ENCODE measurements at regions not wholly inside any gene's neighbourhood (a gene's known extent, or its start where the extent isn't known, plus 50 kb on each side); places are given as distances from the start of the nearest gene placed in this dataset.

DNA sequence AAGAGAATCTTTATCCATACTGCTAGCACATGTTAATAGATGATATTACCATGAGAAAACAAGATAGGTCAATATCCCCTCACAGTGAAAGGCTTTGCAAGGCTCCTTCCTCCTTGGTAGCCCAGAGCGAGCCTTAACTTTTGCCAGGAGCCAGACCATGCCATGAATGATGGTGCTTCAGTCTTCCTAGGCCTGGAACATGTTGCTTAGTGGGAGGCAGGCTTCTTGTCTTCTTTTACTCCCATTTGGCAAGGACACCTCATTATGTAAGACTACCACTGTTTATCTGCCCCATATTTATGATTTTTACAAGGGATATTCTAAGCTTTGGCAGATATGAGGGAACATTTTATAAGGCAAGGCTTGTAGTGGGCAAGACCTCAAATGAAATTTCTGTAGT, 90.8 kb downstream of the GJA1 start:
- H3K4me2 ChIP-seq (ENCODE audit: control insufficient read depth, insufficient read depth): no peak overlapping the region
- no peaks in the 10 kb centered on the region for H3K9me3 ChIP-seq (replicated peaks; ENCODE audit: control insufficient read depth, insufficient read depth, low read length)
- no peak overlapping the region for H3K27ac ChIP-seq (ENCODE audit: control insufficient read depth, insufficient read depth)
- ATAC-seq (no peak), DNase-seq (ENCODE audit: low read depth, low spot score) (no peak), FAIRE-seq (no peak)
- ChIA-PET SMC1A (ENCODE audit: uncharacterized antibody, unreplicated experiment) (no interaction called here), POLR2A (no interaction called here), RAD21 (ENCODE audit: unreplicated experiment) (no interaction called here), CTCF (no interaction called here)
- intact Hi-C loops (cut with micrococcal nuclease; ENCODE audit: unreplicated experiment): no loop called here
- no peaks in the 10 kb centered on the region for H4K20me1 ChIP-seq (ENCODE audit: control insufficient read depth, insufficient read depth)
- H3K79me2 ChIP-seq (ENCODE audit: control insufficient read depth, insufficient read depth, low read length): no peaks in the 10 kb centered on the region
- no peak overlapping the region for H3K4me3 ChIP-seq
- no peak overlapping the region for H2AFZ ChIP-seq (ENCODE audit: control insufficient read depth, low read depth, low read length)
- no peaks in the 10 kb centered on the region for H3K36me3 ChIP-seq (ENCODE audit: control insufficient read depth in 2 of 2, insufficient read depth in 2 of 2, low read length in 1 of 2)
- in situ Hi-C loops (cut with MboI): no loop called here
- no TSS peak for BruUV-seq (replicated peaks)
- WGBS (ENCODE audit: insufficient coverage, insufficient replicate concordance, low lambda C conversion rate, missing lambda C conversion rate): 13% methylated on average over 1 of the region's 1 CpG
- no peaks in the 10 kb centered on the region for H3K4me1 ChIP-seq (ENCODE audit: control insufficient read depth, insufficient read depth, low read length)
- no peak overlapping the region for H3K9ac ChIP-seq (ENCODE audit: control insufficient read depth, insufficient read depth, low read length)
- H3K27me3 ChIP-seq (replicated peaks in 1 of 2; ENCODE audit: control insufficient read depth in 2 of 2, insufficient read depth in 2 of 2, low read length in 1 of 2): no peaks in the 10 kb centered on the region
- TF ChIP-seq IKZF2 (IDR thresholded peaks at IDR 0.05) (no peak), EED (IDR thresholded peaks at IDR 0.05; ENCODE audit: low read depth) (no peak), ATF7 (IDR thresholded peaks at IDR 0.05; ENCODE audit: low read depth) (no peak)

GRCh38 chr6:121531658-121532169, 96.3 kb downstream of the GJA1 start:
- ChIA-PET SMC1A (ENCODE audit: uncharacterized antibody, unreplicated experiment) (no interaction called here), POLR2A (no interaction called here), CTCF (no interaction called here), RAD21 (ENCODE audit: unreplicated experiment) (no interaction called here)
- FAIRE-seq: no peak
- WGBS (ENCODE audit: insufficient coverage, insufficient replicate concordance, low lambda C conversion rate, missing lambda C conversion rate): 37% methylated on average over 4 of the region's 4 CpGs
- Histone ChIP-seq H3K27ac (ENCODE audit: control insufficient read depth, insufficient read depth) (no peak overlapping the region), H3K4me1 (ENCODE audit: control insufficient read depth, insufficient read depth, low read length) (no peaks in the 10 kb centered on the region), H3K4me3 (no peak overlapping the region), H3K36me3 (ENCODE audit: control insufficient read depth in 2 of 2, insufficient read depth in 2 of 2, low read length in 1 of 2) (no peaks in the 10 kb centered on the region), H3K9me3 (replicated peaks; ENCODE audit: control insufficient read depth, insufficient read depth, low read length) (no peaks in the 10 kb centered on the region), H4K20me1 (ENCODE audit: control insufficient read depth, insufficient read depth) (no peaks in the 10 kb centered on the region), H2AFZ (ENCODE audit: control insufficient read depth, low read depth, low read length) (no peak overlapping the region), H3K9ac (ENCODE audit: control insufficient read depth, insufficient read depth, low read length) (no peak overlapping the region), H3K4me2 (ENCODE audit: control insufficient read depth, insufficient read depth) (no peak overlapping the region), H3K27me3 (replicated peaks in 1 of 2; ENCODE audit: control insufficient read depth in 2 of 2, insufficient read depth in 2 of 2, low read length in 1 of 2) (no peaks in the 10 kb centered on the region), H3K79me2 (ENCODE audit: control insufficient read depth, insufficient read depth, low read length) (no peaks in the 10 kb centered on the region)
- no TSS peak for BruUV-seq (replicated peaks)
- intact Hi-C loops (cut with micrococcal nuclease; ENCODE audit: unreplicated experiment) (no loop called here), in situ Hi-C loops (cut with MboI) (no loop called here)
- ATAC-seq: no peak
- DNase-seq (ENCODE audit: low read depth, low spot score): no peak
- TF ChIP-seq SP1 (IDR thresholded peaks at IDR 0.05; ENCODE audit: low read depth, low read length) (no peak), NFXL1 (IDR thresholded peaks at IDR 0.05; ENCODE audit: borderline replicate concordance) (no peak), ATF7 (IDR thresholded peaks at IDR 0.05; ENCODE audit: low read depth) (no peak), TBL1XR1 (IDR thresholded peaks at IDR 0.05; ENCODE audit: low read depth, low read length) (no peak), SMARCA5 (IDR thresholded peaks at IDR 0.05) (no peak), ELK1 (IDR thresholded peaks at IDR 0.05; ENCODE audit: low read depth, low read length) (no peak), CREM (IDR thresholded peaks at IDR 0.05; ENCODE audit: low read depth) (no peak), EP300 (IDR thresholded peaks at IDR 0.05; ENCODE audit: borderline replicate concordance in 1 of 2, control insufficient read depth in 1 of 2, low read depth in 2 of 2, low read length in 2 of 2) (no peak), EGR1 (IDR thresholded peaks at IDR 0.05; ENCODE audit: borderline replicate concordance in 1 of 2, low read depth in 2 of 2, low read length in 2 of 2) (no peak)
- TF ChIP-seq, protein P1, sequence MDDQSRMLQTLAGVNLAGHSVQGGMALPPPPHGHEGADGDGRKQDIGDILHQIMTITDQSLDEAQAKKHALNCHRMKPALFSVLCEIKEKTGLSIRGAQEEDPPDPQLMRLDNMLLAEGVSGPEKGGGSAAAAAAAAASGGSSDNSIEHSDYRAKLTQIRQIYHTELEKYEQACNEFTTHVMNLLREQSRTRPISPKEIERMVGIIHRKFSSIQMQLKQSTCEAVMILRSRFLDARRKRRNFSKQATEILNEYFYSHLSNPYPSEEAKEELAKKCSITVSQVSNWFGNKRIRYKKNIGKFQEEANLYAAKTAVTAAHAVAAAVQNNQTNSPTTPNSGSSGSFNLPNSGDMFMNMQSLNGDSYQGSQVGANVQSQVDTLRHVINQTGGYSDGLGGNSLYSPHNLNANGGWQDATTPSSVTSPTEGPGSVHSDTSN (IDR thresholded peaks at IDR 0.05; ENCODE audit: insufficient replicate concordance, low read depth, low read length): no peak
- TF ChIP-seq, protein P2, sequence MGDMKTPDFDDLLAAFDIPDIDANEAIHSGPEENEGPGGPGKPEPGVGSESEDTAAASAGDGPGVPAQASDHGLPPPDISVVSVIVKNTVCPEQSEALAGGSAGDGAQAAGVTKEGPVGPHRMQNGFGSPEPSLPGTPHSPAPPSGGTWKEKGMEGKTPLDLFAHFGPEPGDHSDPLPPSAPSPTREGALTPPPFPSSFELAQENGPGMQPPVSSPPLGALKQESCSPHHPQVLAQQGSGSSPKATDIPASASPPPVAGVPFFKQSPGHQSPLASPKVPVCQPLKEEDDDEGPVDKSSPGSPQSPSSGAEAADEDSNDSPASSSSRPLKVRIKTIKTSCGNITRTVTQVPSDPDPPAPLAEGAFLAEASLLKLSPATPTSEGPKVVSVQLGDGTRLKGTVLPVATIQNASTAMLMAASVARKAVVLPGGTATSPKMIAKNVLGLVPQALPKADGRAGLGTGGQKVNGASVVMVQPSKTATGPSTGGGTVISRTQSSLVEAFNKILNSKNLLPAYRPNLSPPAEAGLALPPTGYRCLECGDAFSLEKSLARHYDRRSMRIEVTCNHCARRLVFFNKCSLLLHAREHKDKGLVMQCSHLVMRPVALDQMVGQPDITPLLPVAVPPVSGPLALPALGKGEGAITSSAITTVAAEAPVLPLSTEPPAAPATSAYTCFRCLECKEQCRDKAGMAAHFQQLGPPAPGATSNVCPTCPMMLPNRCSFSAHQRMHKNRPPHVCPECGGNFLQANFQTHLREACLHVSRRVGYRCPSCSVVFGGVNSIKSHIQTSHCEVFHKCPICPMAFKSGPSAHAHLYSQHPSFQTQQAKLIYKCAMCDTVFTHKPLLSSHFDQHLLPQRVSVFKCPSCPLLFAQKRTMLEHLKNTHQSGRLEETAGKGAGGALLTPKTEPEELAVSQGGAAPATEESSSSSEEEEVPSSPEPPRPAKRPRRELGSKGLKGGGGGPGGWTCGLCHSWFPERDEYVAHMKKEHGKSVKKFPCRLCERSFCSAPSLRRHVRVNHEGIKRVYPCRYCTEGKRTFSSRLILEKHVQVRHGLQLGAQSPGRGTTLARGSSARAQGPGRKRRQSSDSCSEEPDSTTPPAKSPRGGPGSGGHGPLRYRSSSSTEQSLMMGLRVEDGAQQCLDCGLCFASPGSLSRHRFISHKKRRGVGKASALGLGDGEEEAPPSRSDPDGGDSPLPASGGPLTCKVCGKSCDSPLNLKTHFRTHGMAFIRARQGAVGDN (IDR thresholded peaks at IDR 0.05): no peak

All from GM12878 (cell line).